A549 (cell line): ENCODE measurements at regions not wholly inside any gene's neighbourhood (a gene's known extent, or its start where the extent isn't known, plus 50 kb on each side); places are given as distances from the start of the nearest gene placed in this dataset.

ENCODE experiments used
- ATAC-seq, 2 experiments: fragments of 200-7000 bp in 1 of 2; fragments of >200 bp in 1 of 2; cut with Nextera tagmentation in 1 of 2; cut with Tn5 transposase in 1 of 2; 3 replicates each; pipeline versions ENCODE4 v1.8.0 to v1.9.1; 2018 to 2020; ENCODE audit warnings: mild to moderate bottlenecking in 1 of 2, moderate library complexity in 1 of 2
- CTCF ChIA-PET: fragments of 300-600 bp; sonication (Branson Sonifier 250); formaldehyde crosslinking; extraction: SDS; loops from one replicate; lab custom pipeline; 2021; ENCODE audit warnings: antibody characterized with exemption, inconsistent platforms; lab: Yijun Ruan, JAX
- POLR2A ChIA-PET: fragments of 350-600 bp; formaldehyde crosslinking; extraction: SDS; loops from one replicate; lab custom pipeline; 2021; ENCODE audit warnings: antibody characterized with exemption, inconsistent platforms; lab: Yijun Ruan, JAX
- DNase-seq, 2 experiments: peaks; one replicate each; pipeline versions ENCODE4 v3.0.0 to v3.0.0-alpha.2; 2011 to 2016; ENCODE audit warnings: low read depth in 1 of 2, low spot score in 1 of 2
- FAIRE-seq: peaks from 2 replicates; lab custom pipeline; 2011; peaks lifted over from hg19 to GRCh38; lab: Jason Lieb, UNC
- H3K27ac ChIP-seq, 2 experiments: fragments of >200 bp; sonication (Bioruptor Twin); formaldehyde crosslinking; 3 replicates each; pipeline ENCODE4 v1.5.1; 2016 to 2017
- H3K4me1 ChIP-seq: fragments of >200 bp; sonication (Bioruptor Twin); formaldehyde crosslinking; 3 replicates; pipeline ENCODE4 v1.6.1; 2016
- H3K4me2 ChIP-seq: fragments of >200 bp; sonication (Bioruptor Twin); formaldehyde crosslinking; 3 replicates; pipeline ENCODE4 v1.6.1; 2016
- H3K4me3 ChIP-seq: fragments of >200 bp; sonication (Bioruptor Twin); formaldehyde crosslinking; 3 replicates; pipeline ENCODE4 v1.5.1; 2016
- H3K9me3 ChIP-seq: fragments of >200 bp; sonication (Bioruptor Twin); formaldehyde crosslinking; 3 replicates; pipeline ENCODE4 v1.6.1; 2016
- BHLHE40 ChIP-seq: IDR thresholded peaks from 2 replicates; pipeline ENCODE4 v1.6.1; 2012; ENCODE audit warnings: low read depth, low read length, inconsistent platforms
- EHF ChIP-seq: fragments of 250-450 bp; sonication (Bioruptor Pico); IDR thresholded peaks from 2 replicates; pipeline ENCODE4 v1.5.0; 2020; ENCODE audit warnings: mild to moderate bottlenecking
- EHMT2 ChIP-seq: fragments of 200-600 bp; sonication (generic); IDR thresholded peaks from 2 replicates; pipeline ENCODE4 v1.6.1; 2016; ENCODE audit warnings: antibody characterized with exemption, low read depth, mild to moderate bottlenecking, moderate library complexity
- FOSB ChIP-seq: fragments of 250-450 bp; sonication (Bioruptor Pico); IDR thresholded peaks from 2 replicates; pipeline ENCODE4 v1.5.0; 2020; ENCODE audit warnings: mild to moderate bottlenecking, moderate library complexity
- FOSL2 ChIP-seq, 2 experiments: fragments of 450-650 bp in 1 of 2; fragments of >200 bp in 1 of 2; sonication (Bioruptor Twin) in 1 of 2; formaldehyde crosslinking; IDR thresholded peaks; 2 replicates each; pipeline versions ENCODE4 v1.5.0 to v1.6.1; 2016 to 2020; ENCODE audit warnings: mild to moderate bottlenecking in 1 of 2, moderate library complexity in 1 of 2
- HDAC2 ChIP-seq: fragments of 200-600 bp; sonication (generic); IDR thresholded peaks from 2 replicates; pipeline ENCODE4 v1.6.1; 2016
- HOXA7 ChIP-seq: fragments of 250-450 bp; sonication (Bioruptor Pico); IDR thresholded peaks from 2 replicates; pipeline ENCODE4 v1.5.0; 2020; ENCODE audit warnings: mild to moderate bottlenecking, moderate library complexity
- HOXB5 ChIP-seq: fragments of 250-450 bp; sonication (Bioruptor Pico); IDR thresholded peaks from 2 replicates; pipeline ENCODE4 v1.5.0; 2020; ENCODE audit warnings: mild to moderate bottlenecking, moderate library complexity
- JUN ChIP-seq, 2 experiments: fragments of >200 bp; sonication (Bioruptor Twin); formaldehyde crosslinking; IDR thresholded peaks; 2 replicates in 1 of 2; 3 replicates in 1 of 2; pipeline ENCODE4 v1.6.1; 2016 to 2017
- KDM5A ChIP-seq: fragments of 200-600 bp; sonication (generic); IDR thresholded peaks from 2 replicates; pipeline ENCODE4 v1.6.1; 2016; ENCODE audit warnings: antibody characterized with exemption, mild to moderate bottlenecking
- RAD21 ChIP-seq, 2 experiments: fragments of >200 bp in 1 of 2; sonication (Bioruptor Twin) in 1 of 2; formaldehyde crosslinking in 1 of 2; IDR thresholded peaks in 1 of 2; conservative IDR thresholded peaks in 1 of 2; 2 replicates in 1 of 2; 3 replicates in 1 of 2; pipeline ENCODE4 v1.6.1; 2012 to 2018; ENCODE audit warnings: inconsistent platforms in 1 of 2
- RARB ChIP-seq: fragments of 250-450 bp; sonication (Bioruptor Pico); IDR thresholded peaks from 2 replicates; pipeline ENCODE4 v1.8.0; 2021; ENCODE audit warnings: mild to moderate bottlenecking, moderate library complexity
- SREBF2 ChIP-seq: fragments of 450-650 bp; IDR thresholded peaks from 2 replicates; pipeline ENCODE4 v1.6.1; 2014; ENCODE audit warnings: mild to moderate bottlenecking, moderate library complexity
- TFCP2L1 ChIP-seq: fragments of 250-450 bp; sonication (Bioruptor Pico); IDR thresholded peaks from 2 replicates; pipeline ENCODE4 v1.5.0; 2021; ENCODE audit warnings: mild to moderate bottlenecking
- TP53 ChIP-seq: fragments of 250-450 bp; sonication (Bioruptor Pico); IDR thresholded peaks from 2 replicates; pipeline ENCODE4 v1.5.0; 2021; ENCODE audit warnings: mild to moderate bottlenecking, moderate library complexity
- ZFP36 ChIP-seq: fragments of 450-650 bp; IDR thresholded peaks from 2 replicates; pipeline ENCODE4 v1.6.1; 2014; ENCODE audit warnings: borderline replicate concordance; ENCODE audit not compliant: partially characterized antibody
- ZSCAN20 ChIP-seq: fragments of 250-450 bp; sonication (Bioruptor Pico); IDR thresholded peaks from 2 replicates; pipeline ENCODE4 v1.8.0; 2022; ENCODE audit warnings: mild to moderate bottlenecking, moderate library complexity
- WGBS: methylation state at CpG from one replicate; pipeline ENCODE4 v1.1.6; 2017; ENCODE audit errors: missing lambda C conversion rate; 5-methylcytosine and 5-hydroxymethylcytosine counted together
- TF ChIP-seq, protein P1 (sequence below): fragments of 200-600 bp; sonication (generic); IDR thresholded peaks from 2 replicates; pipeline ENCODE4 v1.6.1; 2016; ENCODE audit warnings: antibody characterized with exemption, mild to moderate bottlenecking, moderate library complexity
- TF ChIP-seq, protein P2 (sequence below): fragments of 250-450 bp; sonication (Bioruptor Pico); IDR thresholded peaks from 2 replicates; pipeline ENCODE4 v1.5.0; 2021; ENCODE audit warnings: mild to moderate bottlenecking, moderate library complexity, borderline replicate concordance
- TF ChIP-seq, protein P3 (sequence below): fragments of >200 bp; sonication (Bioruptor Twin); formaldehyde crosslinking; IDR thresholded peaks from 2 replicates; pipeline ENCODE4 v1.6.1; 2016
- TF ChIP-seq, protein P4 (sequence below): IDR thresholded peaks from 2 replicates; pipeline ENCODE4 v1.6.1; 2012; ENCODE audit warnings: low read depth, borderline replicate concordance

DNA sequence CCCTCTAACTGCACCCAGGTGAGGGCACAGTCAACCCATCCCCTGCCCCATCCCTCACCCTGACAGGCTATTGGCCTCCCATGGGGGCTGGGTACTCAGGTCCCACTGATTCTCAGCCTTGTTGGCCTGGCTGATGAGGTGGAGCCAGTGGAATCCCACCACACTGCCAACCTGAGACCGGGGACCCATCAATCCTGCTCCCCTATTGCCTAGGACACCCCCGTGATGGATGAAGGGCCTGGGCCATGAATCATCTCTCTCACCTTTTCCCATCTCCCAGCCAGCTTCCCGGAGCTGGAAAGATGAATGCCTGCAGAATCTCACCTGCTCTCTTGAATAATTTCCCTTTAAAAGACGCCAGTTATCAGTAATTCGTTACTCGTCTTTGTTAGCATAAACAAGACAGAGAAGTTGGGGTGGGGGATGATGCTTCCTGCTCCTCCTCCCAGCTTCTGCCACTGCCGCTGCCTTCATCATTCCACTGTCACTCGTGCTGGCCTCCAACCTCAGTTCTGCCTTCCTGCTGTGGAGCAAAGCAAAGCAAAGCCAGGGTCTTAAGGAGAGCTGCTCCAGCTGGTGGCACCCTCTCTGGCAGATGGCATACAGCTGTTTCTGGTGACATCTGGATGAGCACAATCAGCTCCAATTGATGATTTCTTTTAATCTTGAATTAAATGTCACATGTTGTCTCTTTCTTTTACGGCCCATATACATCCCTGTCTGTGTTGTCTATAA, 204.0 kb upstream of the NECTIN1 start:
- POLR2A ChIA-PET, result no interaction called here
- ATAC-seq (no peak), DNase-seq (no peak), FAIRE-seq (no peak)
- CTCF ChIA-PET, result no interaction called here
- H3K4me2 ChIP-seq, result no peak overlapping the region
- H3K27ac ChIP-seq, result no peak overlapping the region
- no peaks in the 10 kb centered on the region for H3K4me1 ChIP-seq
- no peak overlapping the region for H3K4me3 ChIP-seq
- TF ChIP-seq RARB (CRISPR knock-in tag), result no peak
- TF ChIP-seq, all 56 proteins: peak for 0
- 23% methylated on average over 9 of the region's 9 CpGs for WGBS
- H3K9me3 ChIP-seq, result no peaks in the 10 kb centered on the region

DNA sequence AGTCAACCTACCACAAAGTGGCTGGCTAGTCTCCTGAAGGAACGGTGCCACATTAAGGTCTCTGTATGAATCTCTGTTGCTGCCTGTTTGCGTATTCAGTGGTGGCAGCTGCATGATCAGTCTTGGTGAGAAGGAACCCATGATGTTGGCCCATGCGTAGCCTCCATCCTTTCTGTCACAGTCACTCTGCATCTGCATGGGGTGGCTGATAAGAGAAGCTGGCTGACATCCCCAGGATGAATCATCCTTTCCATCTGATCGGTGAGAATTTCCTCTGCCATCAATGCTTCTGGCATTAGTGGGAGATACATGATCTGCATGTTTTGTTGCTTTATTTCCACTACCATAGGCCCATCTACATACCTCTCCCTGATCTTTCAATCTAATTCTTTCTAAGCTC, 199.0 kb upstream of the NECTIN1 start:
- no peaks in the 10 kb centered on the region for H3K4me1 ChIP-seq
- DNase-seq (no peak), FAIRE-seq (no peak), ATAC-seq (no peak)
- CTCF ChIA-PET, result no interaction called here
- H3K4me2 ChIP-seq, result no peak overlapping the region
- POLR2A ChIA-PET, result no interaction called here
- TF ChIP-seq, protein P1, sequence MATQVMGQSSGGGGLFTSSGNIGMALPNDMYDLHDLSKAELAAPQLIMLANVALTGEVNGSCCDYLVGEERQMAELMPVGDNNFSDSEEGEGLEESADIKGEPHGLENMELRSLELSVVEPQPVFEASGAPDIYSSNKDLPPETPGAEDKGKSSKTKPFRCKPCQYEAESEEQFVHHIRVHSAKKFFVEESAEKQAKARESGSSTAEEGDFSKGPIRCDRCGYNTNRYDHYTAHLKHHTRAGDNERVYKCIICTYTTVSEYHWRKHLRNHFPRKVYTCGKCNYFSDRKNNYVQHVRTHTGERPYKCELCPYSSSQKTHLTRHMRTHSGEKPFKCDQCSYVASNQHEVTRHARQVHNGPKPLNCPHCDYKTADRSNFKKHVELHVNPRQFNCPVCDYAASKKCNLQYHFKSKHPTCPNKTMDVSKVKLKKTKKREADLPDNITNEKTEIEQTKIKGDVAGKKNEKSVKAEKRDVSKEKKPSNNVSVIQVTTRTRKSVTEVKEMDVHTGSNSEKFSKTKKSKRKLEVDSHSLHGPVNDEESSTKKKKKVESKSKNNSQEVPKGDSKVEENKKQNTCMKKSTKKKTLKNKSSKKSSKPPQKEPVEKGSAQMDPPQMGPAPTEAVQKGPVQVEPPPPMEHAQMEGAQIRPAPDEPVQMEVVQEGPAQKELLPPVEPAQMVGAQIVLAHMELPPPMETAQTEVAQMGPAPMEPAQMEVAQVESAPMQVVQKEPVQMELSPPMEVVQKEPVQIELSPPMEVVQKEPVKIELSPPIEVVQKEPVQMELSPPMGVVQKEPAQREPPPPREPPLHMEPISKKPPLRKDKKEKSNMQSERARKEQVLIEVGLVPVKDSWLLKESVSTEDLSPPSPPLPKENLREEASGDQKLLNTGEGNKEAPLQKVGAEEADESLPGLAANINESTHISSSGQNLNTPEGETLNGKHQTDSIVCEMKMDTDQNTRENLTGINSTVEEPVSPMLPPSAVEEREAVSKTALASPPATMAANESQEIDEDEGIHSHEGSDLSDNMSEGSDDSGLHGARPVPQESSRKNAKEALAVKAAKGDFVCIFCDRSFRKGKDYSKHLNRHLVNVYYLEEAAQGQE, result no peak
- TF ChIP-seq ZSCAN20 (CRISPR knock-in tag) (no peak), SREBF2 (no peak), FOSB (CRISPR knock-in tag) (no peak), ZFP36 (no peak), KDM5A (no peak), HDAC2 (no peak), JUN (IDR thresholded peaks at IDR 0.05) (no peak), BHLHE40 (no peak), FOSL2 (IDR thresholded peaks at IDR 0.05) (no peak), FOSL2 (CRISPR knock-in tag; IDR thresholded peaks at IDR 0.05) (no peak), TP53 (CRISPR knock-in tag) (no peak)
- TF ChIP-seq, protein P2, sequence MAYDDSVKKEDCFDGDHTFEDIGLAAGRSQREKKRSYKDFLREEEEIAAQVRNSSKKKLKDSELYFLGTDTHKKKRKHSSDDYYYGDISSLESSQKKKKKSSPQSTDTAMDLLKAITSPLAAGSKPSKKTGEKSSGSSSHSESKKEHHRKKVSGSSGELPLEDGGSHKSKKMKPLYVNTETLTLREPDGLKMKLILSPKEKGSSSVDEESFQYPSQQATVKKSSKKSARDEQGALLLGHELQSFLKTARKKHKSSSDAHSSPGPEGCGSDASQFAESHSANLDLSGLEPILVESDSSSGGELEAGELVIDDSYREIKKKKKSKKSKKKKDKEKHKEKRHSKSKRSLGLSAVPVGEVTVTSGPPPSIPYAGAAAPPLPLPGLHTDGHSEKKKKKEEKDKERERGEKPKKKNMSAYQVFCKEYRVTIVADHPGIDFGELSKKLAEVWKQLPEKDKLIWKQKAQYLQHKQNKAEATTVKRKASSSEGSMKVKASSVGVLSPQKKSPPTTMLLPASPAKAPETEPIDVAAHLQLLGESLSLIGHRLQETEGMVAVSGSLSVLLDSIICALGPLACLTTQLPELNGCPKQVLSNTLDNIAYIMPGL (CRISPR knock-in tag), result no peak
- no peak overlapping the region for H3K27ac ChIP-seq
- WGBS, result 11% methylated on average over 4 of the region's 4 CpGs
- no peaks in the 10 kb centered on the region for H3K9me3 ChIP-seq
- no peak overlapping the region for H3K4me3 ChIP-seq

DNA sequence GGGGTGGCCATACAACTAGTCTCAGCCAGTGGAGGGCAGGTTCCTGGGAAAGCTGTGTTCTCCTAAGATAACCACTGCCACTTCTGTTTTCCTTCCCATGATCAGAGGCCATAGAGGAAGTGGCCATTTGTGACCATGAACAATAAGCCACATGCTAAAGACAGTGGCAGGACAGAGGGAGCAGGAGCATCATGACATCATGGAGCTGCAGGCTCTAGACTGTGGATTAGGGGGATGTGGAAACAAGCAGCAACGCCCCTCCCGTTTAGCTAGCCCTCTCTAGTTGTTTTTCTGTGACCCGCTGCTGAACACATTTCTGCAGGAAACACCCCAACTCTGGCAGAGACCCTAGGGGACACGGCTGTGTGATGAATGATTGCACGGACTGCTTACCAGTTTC, 195.0 kb upstream of the NECTIN1 start:
- no peak for ATAC-seq
- ChIA-PET CTCF (no interaction called here), POLR2A (no interaction called here)
- H3K4me3 ChIP-seq, result no peak overlapping the region
- FAIRE-seq, result no peak
- H3K4me1 ChIP-seq, result no peaks in the 10 kb centered on the region
- 2% methylated on average over 5 of the region's 5 CpGs for WGBS
- TF ChIP-seq EHMT2, result no peak
- H3K4me2 ChIP-seq, result no peak overlapping the region
- H3K9me3 ChIP-seq, result no peaks in the 10 kb centered on the region
- no peak overlapping the region for H3K27ac ChIP-seq
- no peak for DNase-seq

DNA sequence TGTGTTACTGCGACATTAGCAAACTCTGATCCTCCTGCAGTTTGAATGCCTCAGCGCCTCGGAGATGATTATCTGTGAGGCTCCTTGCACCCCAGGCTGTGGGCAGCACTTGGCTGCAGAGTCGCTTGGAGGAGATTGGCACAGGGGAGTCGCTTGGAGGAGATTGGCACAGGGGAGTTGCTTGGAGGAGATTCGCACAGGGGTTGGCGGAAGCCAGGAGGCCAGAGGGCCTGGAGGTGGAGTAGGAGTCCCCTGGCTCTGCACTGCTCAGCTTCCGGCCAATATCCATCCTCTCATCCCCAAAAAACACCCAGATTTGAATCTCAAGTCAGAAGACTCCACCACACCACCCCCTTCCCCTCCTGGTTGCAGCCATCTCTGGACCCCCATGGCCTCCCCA, 192.6 kb upstream of the NECTIN1 start:
- no peaks in the 10 kb centered on the region for H3K9me3 ChIP-seq
- DNase-seq (no peak), ATAC-seq (no peak), FAIRE-seq (no peak)
- H3K4me2 ChIP-seq, result no peak overlapping the region
- WGBS, result 44% methylated on average over 5 of the region's 8 CpGs
- no peaks in the 10 kb centered on the region for H3K4me1 ChIP-seq
- CTCF ChIA-PET, result no interaction called here
- POLR2A ChIA-PET, result no interaction called here
- no peak for TF ChIP-seq RAD21 (conservative IDR thresholded peaks at IDR 0.05 in 1 of 2, IDR thresholded peaks at IDR 0.05 in 1 of 2)
- TF ChIP-seq, protein P3, sequence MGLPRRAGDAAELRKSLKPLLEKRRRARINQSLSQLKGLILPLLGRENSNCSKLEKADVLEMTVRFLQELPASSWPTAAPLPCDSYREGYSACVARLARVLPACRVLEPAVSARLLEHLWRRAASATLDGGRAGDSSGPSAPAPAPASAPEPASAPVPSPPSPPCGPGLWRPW, result no peak
- TF ChIP-seq TFCP2L1, result no peak
- no peak for TF ChIP-seq EHF (CRISPR knock-in tag)
- no peak for TF ChIP-seq HOXB5 (CRISPR knock-in tag)
- TF ChIP-seq, protein P4, sequence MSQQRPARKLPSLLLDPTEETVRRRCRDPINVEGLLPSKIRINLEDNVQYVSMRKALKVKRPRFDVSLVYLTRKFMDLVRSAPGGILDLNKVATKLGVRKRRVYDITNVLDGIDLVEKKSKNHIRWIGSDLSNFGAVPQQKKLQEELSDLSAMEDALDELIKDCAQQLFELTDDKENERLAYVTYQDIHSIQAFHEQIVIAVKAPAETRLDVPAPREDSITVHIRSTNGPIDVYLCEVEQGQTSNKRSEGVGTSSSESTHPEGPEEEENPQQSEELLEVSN, result no peak
- no peak for TF ChIP-seq HOXA7 (CRISPR knock-in tag)
- no peak for TF ChIP-seq BHLHE40
- no peak for TF ChIP-seq KDM5A
- no peak for TF ChIP-seq HDAC2
- H3K27ac ChIP-seq, result no peak overlapping the region
- H3K4me3 ChIP-seq, result no peak overlapping the region
